GM12892 (cell line): ENCODE measurements at regions not wholly inside any gene's neighbourhood (a gene's known extent, or its start where the extent isn't known, plus 50 kb on each side); places are given as distances from the start of the nearest gene placed in this dataset.

Experiments
- POLR2A ChIP-seq: IDR thresholded peaks from 2 replicates; pipeline ENCODE4 v1.6.1; 2011; ENCODE audit warnings: low read depth, low read length, control low read depth
- POLR2AphosphoS5 ChIP-seq: IDR thresholded peaks from 2 replicates; pipeline ENCODE4 v1.6.1; 2011; ENCODE audit warnings: low read depth, low read length, control low read depth

DNA sequence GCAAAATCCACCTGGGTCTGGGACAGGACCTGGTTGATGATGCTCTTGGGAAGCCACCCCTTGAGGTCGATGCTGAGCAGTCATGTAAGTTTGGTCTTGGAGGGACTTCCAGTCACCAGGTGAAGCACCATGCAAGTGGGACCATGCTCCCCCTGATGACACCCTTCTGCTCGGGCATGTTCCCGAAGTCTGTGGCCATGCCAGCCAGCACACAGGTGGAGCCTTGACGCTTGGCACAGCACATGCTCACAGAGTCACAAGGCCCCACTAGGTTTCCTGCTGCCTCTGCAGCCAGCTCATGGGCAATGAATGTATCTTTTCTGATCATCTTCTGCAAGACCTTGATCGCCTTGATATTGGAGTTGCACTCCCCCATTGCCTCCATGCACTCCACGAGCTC is 1920.2 kb downstream of the PCDH9 start:
- TF ChIP-seq POLR2AphosphoS5 (no peak), POLR2A (no peak)
